ENCODE measurements at regions not wholly inside any gene's neighbourhood (a gene's known extent, or its start where the extent isn't known, plus 50 kb on each side); places are given as distances from the start of the nearest gene placed in this dataset.

- Histone ChIP-seq H3K36me3 (no peaks in the 10 kb centered on the region), H3K27ac (peak overlapping the region in 1 of 2 donors; percentile 9), H3K4me3 (no peak overlapping the region), H3K4me1 (ENCODE audit: control insufficient read depth in 1 of 2, low read depth in 2 of 2) (peaks cover 21 to 24% of the 10 kb centered on the region in 2 donors), H3K27me3 (replicated peaks; ENCODE audit: insufficient read depth) (no peaks in the 10 kb centered on the region), H3K9me3 (no peaks in the 10 kb centered on the region)
- TF ChIP-seq CTCF (IDR thresholded peaks at IDR 0.05) = no peak
- no peak for ATAC-seq (ENCODE audit: insufficient number of reproducible peaks, low FRiP score, low read depth)
- no peak for DNase-seq (ENCODE audit: low spot score)
These were observed 51.2 kb upstream of the KLF3 start for GRCh38 chr4:38612646-38613414.
